ENCODE measurements at regions not wholly inside any gene's neighbourhood (a gene's known extent, or its start where the extent isn't known, plus 50 kb on each side); places are given as distances from the start of the nearest gene placed in this dataset.

DNA sequence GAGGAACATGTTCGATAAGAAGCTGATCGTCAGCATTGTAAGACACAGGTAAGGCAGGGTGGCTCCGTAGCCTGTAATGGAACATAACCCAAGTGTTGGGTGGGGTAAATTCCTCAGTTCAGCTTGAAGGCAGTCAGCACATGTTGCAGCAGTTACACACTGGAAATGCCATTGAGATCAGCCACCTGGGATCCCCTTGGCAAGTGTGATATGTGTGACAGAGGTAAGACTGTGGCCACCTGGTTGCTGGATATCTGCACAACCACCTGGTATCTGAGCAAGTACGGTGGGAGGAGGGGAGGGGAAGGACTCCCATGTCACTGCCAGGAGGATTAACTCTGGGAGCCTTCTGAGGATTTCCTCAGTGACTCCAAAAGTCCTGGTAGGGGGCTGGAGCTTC lies 158.0 kb upstream of the CAND1 start:
- Histone ChIP-seq H3K27me3 (ENCODE audit: control insufficient read depth, insufficient read depth, low read length) (no peaks in the 10 kb centered on the region), H3K79me2 (no peaks in the 10 kb centered on the region), H3K4me2 (ENCODE audit: low read length) (no peak overlapping the region), H3K4me3 (ENCODE audit: low read depth, low read length) (no peak overlapping the region), H3K4me1 (no peaks in the 10 kb centered on the region), H3K36me3 (ENCODE audit: control insufficient read depth, insufficient read depth, low read length) (no peaks in the 10 kb centered on the region), H3K9ac (no peak overlapping the region), H3K27ac (no peak overlapping the region), H2AFZ (no peak overlapping the region), H3K9me3 (ENCODE audit: control insufficient read depth, low read length) (no peaks in the 10 kb centered on the region)
- no peak for TF ChIP-seq CTCF (IDR thresholded peaks at IDR 0.05)

- no peak for TF ChIP-seq CTCF (IDR thresholded peaks at IDR 0.05)
- no peaks in the 10 kb centered on the region for H3K27me3 ChIP-seq (ENCODE audit: control insufficient read depth, insufficient read depth, low read length)
- H3K4me1 ChIP-seq = no peaks in the 10 kb centered on the region
- no peaks in the 10 kb centered on the region for H3K36me3 ChIP-seq (ENCODE audit: control insufficient read depth, insufficient read depth, low read length)
- H3K4me2 ChIP-seq (ENCODE audit: low read length) = no peak overlapping the region
- H3K9me3 ChIP-seq (ENCODE audit: control insufficient read depth, low read length) = no peaks in the 10 kb centered on the region
- H3K4me3 ChIP-seq (ENCODE audit: low read depth, low read length) = no peak overlapping the region
- no peak overlapping the region for H3K27ac ChIP-seq
- no peak overlapping the region for H3K9ac ChIP-seq
- H3K79me2 ChIP-seq = no peaks in the 10 kb centered on the region
- no peak overlapping the region for H2AFZ ChIP-seq
Measured at GRCh38 chr12:67112586-67112985, 156.6 kb upstream of the CAND1 start.

DNA sequence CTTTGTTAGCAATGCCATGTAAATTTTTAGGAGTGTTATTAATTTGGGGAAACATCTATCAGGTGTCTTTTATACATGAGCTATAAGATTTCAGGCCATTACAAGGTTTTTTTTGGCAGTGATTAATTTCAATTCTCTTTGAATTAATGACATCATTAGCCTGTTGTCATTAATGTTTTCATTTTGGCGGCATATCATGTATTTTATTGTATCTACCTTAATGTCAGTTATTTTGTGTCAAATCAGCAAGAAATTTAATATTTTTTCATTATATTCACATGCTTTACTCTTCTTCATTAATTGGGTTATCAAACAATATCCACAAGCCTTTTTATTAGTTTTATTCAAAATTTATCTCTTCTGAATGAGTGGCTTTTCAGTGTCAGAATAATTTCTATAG lies 153.0 kb upstream of the CAND1 start:
- Histone ChIP-seq H3K79me2 (no peaks in the 10 kb centered on the region), H3K27me3 (ENCODE audit: control insufficient read depth, insufficient read depth, low read length) (no peaks in the 10 kb centered on the region), H3K36me3 (ENCODE audit: control insufficient read depth, insufficient read depth, low read length) (no peaks in the 10 kb centered on the region), H3K9me3 (ENCODE audit: control insufficient read depth, low read length) (no peaks in the 10 kb centered on the region), H3K9ac (no peak overlapping the region), H2AFZ (no peak overlapping the region), H3K4me3 (ENCODE audit: low read depth, low read length) (no peak overlapping the region), H3K4me1 (no peaks in the 10 kb centered on the region), H3K27ac (no peak overlapping the region), H3K4me2 (ENCODE audit: low read length) (no peak overlapping the region)
- TF ChIP-seq CTCF (IDR thresholded peaks at IDR 0.05) = no peak

GRCh38 chr12:67122584-67122983 lies 146.6 kb upstream of the CAND1 start:
- TF ChIP-seq CTCF (IDR thresholded peaks at IDR 0.05) = no peak
- H2AFZ ChIP-seq = no peak overlapping the region
- no peaks in the 10 kb centered on the region for H3K79me2 ChIP-seq
- H3K9me3 ChIP-seq (ENCODE audit: control insufficient read depth, low read length) = no peaks in the 10 kb centered on the region
- H3K4me1 ChIP-seq = no peaks in the 10 kb centered on the region
- no peak overlapping the region for H3K27ac ChIP-seq
- no peak overlapping the region for H3K4me3 ChIP-seq (ENCODE audit: low read depth, low read length)
- H3K27me3 ChIP-seq (ENCODE audit: control insufficient read depth, insufficient read depth, low read length) = no peaks in the 10 kb centered on the region
- H3K9ac ChIP-seq = no peak overlapping the region
- H3K36me3 ChIP-seq (ENCODE audit: control insufficient read depth, insufficient read depth, low read length) = no peaks in the 10 kb centered on the region
- H3K4me2 ChIP-seq (ENCODE audit: low read length) = no peak overlapping the region

DNA sequence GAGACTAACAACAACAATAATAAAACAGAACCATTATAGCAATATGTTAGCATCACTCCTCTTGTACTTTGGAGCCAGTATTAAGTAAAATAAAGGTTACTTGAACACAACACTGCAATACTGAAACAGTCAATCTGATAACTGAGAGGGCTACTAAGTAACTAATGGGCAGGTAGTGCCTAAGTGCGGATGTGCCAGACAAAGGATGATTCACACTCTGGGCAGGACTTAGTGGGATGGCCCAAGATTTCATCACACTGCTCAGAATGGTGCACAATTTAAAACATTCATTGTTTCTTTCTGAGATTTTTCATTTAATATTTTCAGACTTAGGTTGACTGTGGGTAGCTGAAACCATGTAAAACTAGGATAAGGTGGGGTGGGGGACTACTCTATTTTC lies 131.9 kb upstream of the CAND1 start:
- no peak for TF ChIP-seq CTCF (IDR thresholded peaks at IDR 0.05)
- H3K79me2 ChIP-seq = no peaks in the 10 kb centered on the region
- no peak overlapping the region for H3K9ac ChIP-seq
- H3K27ac ChIP-seq = no peak overlapping the region
- peaks cover 7% of the 10 kb centered on the region for H3K4me1 ChIP-seq
- H3K9me3 ChIP-seq (ENCODE audit: control insufficient read depth, low read length) = no peaks in the 10 kb centered on the region
- H3K4me3 ChIP-seq (ENCODE audit: low read depth, low read length) = no peak overlapping the region
- no peaks in the 10 kb centered on the region for H3K27me3 ChIP-seq (ENCODE audit: control insufficient read depth, insufficient read depth, low read length)
- H3K4me2 ChIP-seq (ENCODE audit: low read length) = no peak overlapping the region
- H2AFZ ChIP-seq = no peak overlapping the region
- H3K36me3 ChIP-seq (ENCODE audit: control insufficient read depth, insufficient read depth, low read length) = no peaks in the 10 kb centered on the region

Measured in parathyroid adenoma (tissue), 2 donors.